GM12878 (cell line): ENCODE measurements at regions not wholly inside any gene's neighbourhood (a gene's known extent, or its start where the extent isn't known, plus 50 kb on each side); places are given as distances from the start of the nearest gene placed in this dataset.

Experiments used
- ATAC-seq: fragments of 200-7000 bp; cut with Tn5 transposase; 3 replicates; pipeline ENCODE4 v1.9.1; 2020; ENCODE audit warnings: mild to moderate bottlenecking, moderate library complexity
- BruUV-seq: library from RNA; stranded (reverse); fragments of 400-500 nt; replicated peaks from 2 replicates; lab custom pipeline; 2021; lab: Mats Ljungman, UMichigan
- CTCF ChIA-PET: fragments of 300-600 bp; sonication (Branson Sonifier 250); formaldehyde crosslinking; extraction: SDS; loops from one replicate; lab custom pipeline; 2021; ENCODE audit warnings: inconsistent platforms; lab: Yijun Ruan, JAX
- POLR2A ChIA-PET: fragments of 350-600 bp; formaldehyde crosslinking; extraction: SDS; loops from one replicate; lab custom pipeline; 2021; ENCODE audit warnings: inconsistent platforms; lab: Charles Lee
- RAD21 ChIA-PET: fragments of 300-600 bp; sonication (Branson Sonifier 250); formaldehyde crosslinking; loops from one replicate; lab custom pipeline; 2023; ENCODE audit warnings: antibody characterized with exemption; ENCODE audit not compliant: unreplicated experiment; lab: Charles Lee
- SMC1A ChIA-PET: fragments of 300-600 bp; sonication (Branson Sonifier 250); formaldehyde crosslinking; loops from one replicate; lab custom pipeline; 2023; ENCODE audit not compliant: unreplicated experiment, uncharacterized antibody; lab: Charles Lee
- DNase-seq: peaks from one replicate; pipeline ENCODE4 v3.0.0-alpha.2; 2011; ENCODE audit warnings: low read depth, low spot score
- FAIRE-seq: peaks from 3 replicates; lab custom pipeline; 2011; peaks lifted over from hg19 to GRCh38; lab: Jason Lieb, UNC
- H2AFZ ChIP-seq: 2 replicates; pipeline ENCODE4 v1.6.0; 2011; ENCODE audit warnings: low read depth, low read length, control low read depth; ENCODE audit not compliant: control insufficient read depth
- H3K27ac ChIP-seq: 2 replicates; pipeline ENCODE4 v1.5.1; 2011; ENCODE audit warnings: control low read depth; ENCODE audit not compliant: control insufficient read depth, insufficient read depth
- H3K27me3 ChIP-seq, 2 experiments: replicated peaks in 1 of 2; 2 replicates each; pipeline versions ENCODE4 v1.6.0 to v1.6.1; 2011; ENCODE audit warnings: low read length in 1 of 2; ENCODE audit not compliant: control insufficient read depth in 2 of 2, insufficient read depth in 2 of 2
- H3K36me3 ChIP-seq, 2 experiments: 2 replicates each; pipeline ENCODE4 v1.5.1; 2011; ENCODE audit warnings: low read length in 1 of 2; ENCODE audit not compliant: control insufficient read depth in 2 of 2, insufficient read depth in 2 of 2
- H3K4me1 ChIP-seq: 2 replicates; pipeline ENCODE4 v1.6.1; 2011; ENCODE audit warnings: mild to moderate bottlenecking, low read length, moderate library complexity, mixed read lengths; ENCODE audit not compliant: control insufficient read depth, insufficient read depth
- H3K4me2 ChIP-seq: 2 replicates; pipeline ENCODE4 v1.6.0; 2011; ENCODE audit warnings: control low read depth; ENCODE audit not compliant: control insufficient read depth, insufficient read depth
- H3K4me3 ChIP-seq: fragments of 200-600 bp; sonication (generic); 2 replicates; pipeline ENCODE4 v1.5.1; 2016
- H3K79me2 ChIP-seq: 2 replicates; pipeline ENCODE4 v1.6.0; 2011; ENCODE audit warnings: low read length; ENCODE audit not compliant: control insufficient read depth, insufficient read depth
- H3K9ac ChIP-seq: 2 replicates; pipeline ENCODE4 v1.8.0; 2011; ENCODE audit warnings: low read length, control low read depth, mixed read lengths; ENCODE audit not compliant: control insufficient read depth, insufficient read depth
- H3K9me3 ChIP-seq: replicated peaks from 3 replicates; pipeline ENCODE4 v1.5.1; 2011; ENCODE audit warnings: mild to moderate bottlenecking, low read length; ENCODE audit not compliant: control insufficient read depth, insufficient read depth
- H4K20me1 ChIP-seq: 2 replicates; pipeline ENCODE4 v1.6.0; 2011; ENCODE audit not compliant: control insufficient read depth, insufficient read depth
- BCL3 ChIP-seq: IDR thresholded peaks from 2 replicates; pipeline ENCODE4 v1.6.1; 2011; ENCODE audit warnings: borderline replicate concordance, low read depth, mild to moderate bottlenecking, moderate library complexity, low read length; ENCODE audit not compliant: insufficient read depth, poor library complexity, severe bottlenecking
- BMI1 ChIP-seq: fragments of 450-650 bp; IDR thresholded peaks from 2 replicates; pipeline ENCODE4 v1.6.1; 2016; ENCODE audit warnings: mild to moderate bottlenecking, moderate library complexity, borderline replicate concordance
- CBX5 ChIP-seq: sonication (generic); IDR thresholded peaks from 2 replicates; pipeline ENCODE4 v1.6.1; 2016; ENCODE audit warnings: low read depth, moderate library complexity, mild to moderate bottlenecking, inconsistent platforms
- IKZF2 ChIP-seq, 2 experiments: fragments of 450-650 bp; IDR thresholded peaks; 2 replicates each; pipeline ENCODE4 v1.6.1; 2017; ENCODE audit warnings: mild to moderate bottlenecking in 2 of 2, moderate library complexity in 2 of 2
- NFIC ChIP-seq: IDR thresholded peaks from 2 replicates; pipeline ENCODE4 v1.6.1; 2012; ENCODE audit warnings: low read depth, mild to moderate bottlenecking, inconsistent platforms, low read length, moderate library complexity
- PBX3 ChIP-seq: IDR thresholded peaks from 2 replicates; pipeline ENCODE4 v1.6.1; 2011; ENCODE audit warnings: mild to moderate bottlenecking, low read depth, low read length, moderate library complexity; ENCODE audit not compliant: insufficient replicate concordance
- TCF3 ChIP-seq: IDR thresholded peaks from 2 replicates; pipeline ENCODE4 v1.6.1; 2012; ENCODE audit warnings: low read depth, mild to moderate bottlenecking, low read length, borderline replicate concordance; ENCODE audit not compliant: insufficient read depth
- WGBS: methylation state at CpG from one replicate; pipeline ENCODE4 v1.1.6; 2016; ENCODE audit warnings: low lambda C conversion rate; ENCODE audit not compliant: insufficient replicate concordance, insufficient coverage; ENCODE audit errors: missing lambda C conversion rate; 5-methylcytosine and 5-hydroxymethylcytosine counted together
- in situ Hi-C: fragments of 300-500 bp; cut with MboI; formaldehyde crosslinking; loops from 9 replicates; pipeline ENCODE4 v1.14.3; 2018; ENCODE audit warnings: mixed read lengths
- intact Hi-C: fragments of 100-400 bp; cut with micrococcal nuclease; formaldehyde crosslinking; loops from one replicate; pipeline ENCODE4 v1.14.2; 2022; ENCODE audit not compliant: unreplicated experiment
- TF ChIP-seq, protein P1 (sequence below): fragments of 450-650 bp; IDR thresholded peaks from 2 replicates; pipeline ENCODE4 v1.6.1; 2017; ENCODE audit warnings: low read depth, mild to moderate bottlenecking, moderate library complexity
- TF ChIP-seq, protein P2 (sequence below): IDR thresholded peaks from 2 replicates; pipeline ENCODE4 v1.6.1; 2012; ENCODE audit warnings: mild to moderate bottlenecking, low read depth, low read length

- in situ Hi-C loops, result no loop called here
- no peak for FAIRE-seq
- Histone ChIP-seq H4K20me1 (no peaks in the 10 kb centered on the region), H3K27me3 (no peaks in the 10 kb centered on the region; a peak in 1 of 4 replicates), H3K4me3 (no peak overlapping the region), H3K79me2 (no peaks in the 10 kb centered on the region), H3K27ac (no peak overlapping the region), H3K36me3 (no peaks in the 10 kb centered on the region), H2AFZ (no peak overlapping the region), H3K4me1 (no peaks in the 10 kb centered on the region), H3K4me2 (no peak overlapping the region), H3K9ac (no peak overlapping the region), H3K9me3 (no peaks in the 10 kb centered on the region)
- BruUV-seq, result no TSS peak
- intact Hi-C loops, result no loop called here
- no peak for DNase-seq
- RAD21 ChIA-PET, result no interaction called here
- POLR2A ChIA-PET, result no interaction called here
- peak; percentile 96 for TF ChIP-seq BCL3
- TF ChIP-seq IKZF2 (IDR thresholded peaks at IDR 0.05), result no peak
- TF ChIP-seq PBX3, result peak; percentile 13
- TF ChIP-seq CBX5, result no peak
- TF ChIP-seq, protein P1, sequence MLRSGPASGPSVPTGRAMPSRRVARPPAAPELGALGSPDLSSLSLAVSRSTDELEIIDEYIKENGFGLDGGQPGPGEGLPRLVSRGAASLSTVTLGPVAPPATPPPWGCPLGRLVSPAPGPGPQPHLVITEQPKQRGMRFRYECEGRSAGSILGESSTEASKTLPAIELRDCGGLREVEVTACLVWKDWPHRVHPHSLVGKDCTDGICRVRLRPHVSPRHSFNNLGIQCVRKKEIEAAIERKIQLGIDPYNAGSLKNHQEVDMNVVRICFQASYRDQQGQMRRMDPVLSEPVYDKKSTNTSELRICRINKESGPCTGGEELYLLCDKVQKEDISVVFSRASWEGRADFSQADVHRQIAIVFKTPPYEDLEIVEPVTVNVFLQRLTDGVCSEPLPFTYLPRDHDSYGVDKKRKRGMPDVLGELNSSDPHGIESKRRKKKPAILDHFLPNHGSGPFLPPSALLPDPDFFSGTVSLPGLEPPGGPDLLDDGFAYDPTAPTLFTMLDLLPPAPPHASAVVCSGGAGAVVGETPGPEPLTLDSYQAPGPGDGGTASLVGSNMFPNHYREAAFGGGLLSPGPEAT, result no peak
- TF ChIP-seq NFIC, result peak; percentile 33; the same call in 1 of the 2 replicates
- 0 out of 2 replicates have a peak, but pooled peaks have one; percentile 44 for TF ChIP-seq TCF3
- no peak for TF ChIP-seq BMI1
- TF ChIP-seq, protein P2, sequence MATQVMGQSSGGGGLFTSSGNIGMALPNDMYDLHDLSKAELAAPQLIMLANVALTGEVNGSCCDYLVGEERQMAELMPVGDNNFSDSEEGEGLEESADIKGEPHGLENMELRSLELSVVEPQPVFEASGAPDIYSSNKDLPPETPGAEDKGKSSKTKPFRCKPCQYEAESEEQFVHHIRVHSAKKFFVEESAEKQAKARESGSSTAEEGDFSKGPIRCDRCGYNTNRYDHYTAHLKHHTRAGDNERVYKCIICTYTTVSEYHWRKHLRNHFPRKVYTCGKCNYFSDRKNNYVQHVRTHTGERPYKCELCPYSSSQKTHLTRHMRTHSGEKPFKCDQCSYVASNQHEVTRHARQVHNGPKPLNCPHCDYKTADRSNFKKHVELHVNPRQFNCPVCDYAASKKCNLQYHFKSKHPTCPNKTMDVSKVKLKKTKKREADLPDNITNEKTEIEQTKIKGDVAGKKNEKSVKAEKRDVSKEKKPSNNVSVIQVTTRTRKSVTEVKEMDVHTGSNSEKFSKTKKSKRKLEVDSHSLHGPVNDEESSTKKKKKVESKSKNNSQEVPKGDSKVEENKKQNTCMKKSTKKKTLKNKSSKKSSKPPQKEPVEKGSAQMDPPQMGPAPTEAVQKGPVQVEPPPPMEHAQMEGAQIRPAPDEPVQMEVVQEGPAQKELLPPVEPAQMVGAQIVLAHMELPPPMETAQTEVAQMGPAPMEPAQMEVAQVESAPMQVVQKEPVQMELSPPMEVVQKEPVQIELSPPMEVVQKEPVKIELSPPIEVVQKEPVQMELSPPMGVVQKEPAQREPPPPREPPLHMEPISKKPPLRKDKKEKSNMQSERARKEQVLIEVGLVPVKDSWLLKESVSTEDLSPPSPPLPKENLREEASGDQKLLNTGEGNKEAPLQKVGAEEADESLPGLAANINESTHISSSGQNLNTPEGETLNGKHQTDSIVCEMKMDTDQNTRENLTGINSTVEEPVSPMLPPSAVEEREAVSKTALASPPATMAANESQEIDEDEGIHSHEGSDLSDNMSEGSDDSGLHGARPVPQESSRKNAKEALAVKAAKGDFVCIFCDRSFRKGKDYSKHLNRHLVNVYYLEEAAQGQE, result no peak
- WGBS, result 72% methylated on average over 22 of the region's 22 CpGs
- ATAC-seq, result no peak
- CTCF ChIA-PET, result no interaction called here
- SMC1A ChIA-PET, result no interaction called here
Measured at GRCh38 chr11:134738581-134738980, 326.5 kb upstream of the B3GAT1 start.
